ENCODE measurements at regions not wholly inside any gene's neighbourhood (a gene's known extent, or its start where the extent isn't known, plus 50 kb on each side); places are given as distances from the start of the nearest gene placed in this dataset.

DNA sequence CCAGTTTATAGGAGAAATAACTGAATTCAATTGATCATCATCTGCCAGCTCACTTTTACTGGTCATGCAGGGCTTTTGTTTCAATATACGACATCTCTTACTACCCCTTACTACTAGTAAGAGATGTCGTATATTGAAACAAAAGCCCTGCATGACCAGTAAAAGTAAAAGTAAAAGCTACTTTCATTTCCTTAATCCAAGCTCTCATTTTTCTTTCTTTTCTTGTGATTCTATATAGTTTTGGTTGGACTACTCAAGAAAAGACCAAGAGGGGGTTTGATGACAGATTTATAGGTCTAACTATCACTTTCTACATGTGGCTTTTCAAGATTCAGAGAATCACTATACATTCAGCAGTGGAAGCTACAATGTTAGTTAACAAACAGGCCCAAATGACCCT lies 1237.3 kb downstream of the ROBO2 start:
- TF ChIP-seq EZH2 (IDR thresholded peaks at IDR 0.05; ENCODE audit: borderline replicate concordance, low read depth, low read length, severe bottlenecking) = no peak
- TF ChIP-seq MYC (IDR thresholded peaks at IDR 0.05; ENCODE audit: low read depth, low read length) = no peak
- no peak for TF ChIP-seq JUN (IDR thresholded peaks at IDR 0.05; ENCODE audit: borderline replicate concordance, insufficient read depth, insufficient read length, low read depth)
- TF ChIP-seq, protein P1, sequence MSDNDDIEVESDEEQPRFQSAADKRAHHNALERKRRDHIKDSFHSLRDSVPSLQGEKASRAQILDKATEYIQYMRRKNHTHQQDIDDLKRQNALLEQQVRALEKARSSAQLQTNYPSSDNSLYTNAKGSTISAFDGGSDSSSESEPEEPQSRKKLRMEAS (IDR thresholded peaks at IDR 0.05; ENCODE audit: insufficient read depth, insufficient read length) = no peak
- TF ChIP-seq FOS (IDR thresholded peaks at IDR 0.05; ENCODE audit: borderline replicate concordance, insufficient read depth, low read length) = no peak
- Histone ChIP-seq H2AFZ (ENCODE audit: low read depth, low read length) (no peak overlapping the region), H3K4me2 (ENCODE audit: insufficient read depth, low read length) (no peak overlapping the region), H3K36me3 (ENCODE audit: control insufficient read depth in 2 of 2, extremely low read depth in 1 of 2, insufficient read depth in 2 of 2, low read length in 2 of 2) (no peaks in the 10 kb centered on the region), H3K4me3 (replicated peaks in 1 of 3; ENCODE audit: insufficient read depth in 1 of 3, low read depth in 1 of 3, low read length in 3 of 3) (no peak overlapping the region), H3K27me3 (ENCODE audit: control insufficient read depth in 2 of 2, insufficient read depth in 2 of 2, low read length in 2 of 2) (no peaks in the 10 kb centered on the region), H3K9ac (replicated peaks; ENCODE audit: extremely low read depth, insufficient read depth, low read length) (no peak overlapping the region), H4K20me1 (replicated peaks; ENCODE audit: control insufficient read depth, extremely low read depth, insufficient read depth, low read length) (no peaks in the 10 kb centered on the region), H3K79me2 (ENCODE audit: control insufficient read depth, insufficient read depth, low read length) (no peaks in the 10 kb centered on the region), H3K9me1 (replicated peaks; ENCODE audit: control insufficient read depth, extremely low read depth, insufficient read depth, low read length) (no peaks in the 10 kb centered on the region), H3K9me3 (replicated peaks; ENCODE audit: control insufficient read depth, insufficient read depth, low read length) (no peaks in the 10 kb centered on the region), H3K4me1 (ENCODE audit: control insufficient read depth, extremely low read depth, insufficient read depth, low read length) (no peaks in the 10 kb centered on the region), H3K27ac (ENCODE audit: insufficient read depth, low read depth, low read length) (no peak overlapping the region)
- CTCF ChIA-PET = interaction anchor here (0.7 kb wide), 1 partner anchor 368 kb away, joined by 3 read pairs; no protein-coding TSS in a partner anchor
- POLR2A ChIA-PET = no interaction called here
- no peak for DNase-seq (ENCODE audit: low read depth, low spot score)
- BruUV-seq (replicated peaks) = no TSS peak
- intact Hi-C loops (cut with micrococcal nuclease) = loop anchor here (5.0 kb wide), 1 partner anchor 370 kb away; no protein-coding TSS in a partner anchor
- dilution Hi-C loops (cut with MboI; ENCODE audit: extremely low pct_ligation_motif_present, low sequenced_read_pairs) = no loop called here
- FAIRE-seq = no peak

DNA sequence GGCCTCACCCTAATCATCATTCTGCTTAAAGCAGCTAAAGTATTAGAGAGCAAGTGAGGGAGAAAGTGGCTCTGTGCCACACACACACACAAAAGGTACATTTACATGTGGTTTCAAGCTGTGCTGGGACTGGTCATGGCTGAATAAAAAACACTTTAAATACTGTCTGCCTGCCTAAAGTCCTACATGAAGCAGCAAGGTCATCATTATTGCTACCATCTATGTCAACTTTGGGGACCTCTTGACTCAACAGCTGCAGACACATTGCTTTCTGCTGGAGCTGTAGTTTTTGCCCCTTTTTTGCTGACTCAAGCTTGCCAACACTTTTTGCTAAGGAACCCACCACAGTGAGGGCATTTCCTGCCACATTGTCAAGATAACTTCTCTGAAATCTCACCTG lies 1237.9 kb downstream of the ROBO2 start:
- Histone ChIP-seq H3K9me3 (replicated peaks; ENCODE audit: control insufficient read depth, insufficient read depth, low read length) (no peaks in the 10 kb centered on the region), H2AFZ (ENCODE audit: low read depth, low read length) (no peak overlapping the region), H3K27me3 (ENCODE audit: control insufficient read depth in 2 of 2, insufficient read depth in 2 of 2, low read length in 2 of 2) (no peaks in the 10 kb centered on the region), H3K4me1 (ENCODE audit: control insufficient read depth, extremely low read depth, insufficient read depth, low read length) (no peaks in the 10 kb centered on the region), H3K4me3 (replicated peaks in 1 of 3; ENCODE audit: insufficient read depth in 1 of 3, low read depth in 1 of 3, low read length in 3 of 3) (no peak overlapping the region), H3K4me2 (ENCODE audit: insufficient read depth, low read length) (no peak overlapping the region), H3K9ac (replicated peaks; ENCODE audit: extremely low read depth, insufficient read depth, low read length) (no peak overlapping the region), H3K36me3 (ENCODE audit: control insufficient read depth in 2 of 2, extremely low read depth in 1 of 2, insufficient read depth in 2 of 2, low read length in 2 of 2) (no peaks in the 10 kb centered on the region), H3K9me1 (replicated peaks; ENCODE audit: control insufficient read depth, extremely low read depth, insufficient read depth, low read length) (no peaks in the 10 kb centered on the region), H3K79me2 (ENCODE audit: control insufficient read depth, insufficient read depth, low read length) (no peaks in the 10 kb centered on the region), H3K27ac (ENCODE audit: insufficient read depth, low read depth, low read length) (no peak overlapping the region), H4K20me1 (replicated peaks; ENCODE audit: control insufficient read depth, extremely low read depth, insufficient read depth, low read length) (no peaks in the 10 kb centered on the region)
- TF ChIP-seq FOS (IDR thresholded peaks at IDR 0.05; ENCODE audit: borderline replicate concordance, insufficient read depth, low read length) (no peak), JUN (IDR thresholded peaks at IDR 0.05; ENCODE audit: borderline replicate concordance, insufficient read depth, insufficient read length, low read depth) (no peak)
- TF ChIP-seq, protein P2, sequence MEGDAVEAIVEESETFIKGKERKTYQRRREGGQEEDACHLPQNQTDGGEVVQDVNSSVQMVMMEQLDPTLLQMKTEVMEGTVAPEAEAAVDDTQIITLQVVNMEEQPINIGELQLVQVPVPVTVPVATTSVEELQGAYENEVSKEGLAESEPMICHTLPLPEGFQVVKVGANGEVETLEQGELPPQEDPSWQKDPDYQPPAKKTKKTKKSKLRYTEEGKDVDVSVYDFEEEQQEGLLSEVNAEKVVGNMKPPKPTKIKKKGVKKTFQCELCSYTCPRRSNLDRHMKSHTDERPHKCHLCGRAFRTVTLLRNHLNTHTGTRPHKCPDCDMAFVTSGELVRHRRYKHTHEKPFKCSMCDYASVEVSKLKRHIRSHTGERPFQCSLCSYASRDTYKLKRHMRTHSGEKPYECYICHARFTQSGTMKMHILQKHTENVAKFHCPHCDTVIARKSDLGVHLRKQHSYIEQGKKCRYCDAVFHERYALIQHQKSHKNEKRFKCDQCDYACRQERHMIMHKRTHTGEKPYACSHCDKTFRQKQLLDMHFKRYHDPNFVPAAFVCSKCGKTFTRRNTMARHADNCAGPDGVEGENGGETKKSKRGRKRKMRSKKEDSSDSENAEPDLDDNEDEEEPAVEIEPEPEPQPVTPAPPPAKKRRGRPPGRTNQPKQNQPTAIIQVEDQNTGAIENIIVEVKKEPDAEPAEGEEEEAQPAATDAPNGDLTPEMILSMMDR (IDR thresholded peaks at IDR 0.05; ENCODE audit: extremely low read depth in 1 of 2, insufficient read depth in 1 of 2, low read depth in 1 of 2, low read length in 2 of 2) = no peak
- TF ChIP-seq, protein P1 (IDR thresholded peaks at IDR 0.05; ENCODE audit: insufficient read depth, insufficient read length) = no peak
- intact Hi-C loops (cut with micrococcal nuclease) (loop anchor here (5.0 kb wide), 1 partner anchor 370 kb away; no protein-coding TSS in a partner anchor), dilution Hi-C loops (cut with MboI; ENCODE audit: extremely low pct_ligation_motif_present, low sequenced_read_pairs) (no loop called here)
- ChIA-PET POLR2A (no interaction called here), CTCF (interaction anchor here (0.7 kb wide), 1 partner anchor 368 kb away, joined by 3 read pairs; no protein-coding TSS in a partner anchor)
- DNase-seq (ENCODE audit: low read depth, low spot score) (no peak), FAIRE-seq (no peak)
- no TSS peak for BruUV-seq (replicated peaks)

Data from endothelial cell of umbilical vein (primary cell).